H1 (cell line): ENCODE measurements at regions not wholly inside any gene's neighbourhood (a gene's known extent, or its start where the extent isn't known, plus 50 kb on each side); places are given as distances from the start of the nearest gene placed in this dataset.

Experiments
- CTCF ChIA-PET: fragments of 300-600 bp; sonication (Branson Sonifier 250); formaldehyde crosslinking; loops from one replicate; lab custom pipeline; 2021; ENCODE audit not compliant: partially characterized antibody; lab: Charles Lee
- POLR2A ChIA-PET: fragments of 300-600 bp; sonication (Branson Sonifier 250); formaldehyde crosslinking; loops from one replicate; lab custom pipeline; 2021; ENCODE audit warnings: inconsistent platforms; ENCODE audit not compliant: partially characterized antibody; lab: Charles Lee
- DNase-seq, 2 experiments: peaks; one replicate each; pipeline versions ENCODE4 v3.0.0 to v3.0.0-alpha.2; 2010 to 2022; ENCODE audit warnings: low spot score in 2 of 2, low read depth in 1 of 2, mixed read lengths in 1 of 2
- FAIRE-seq: peaks from 2 replicates; lab custom pipeline; 2011; peaks lifted over from hg19 to GRCh38; lab: Jason Lieb, UNC
- H2AFZ ChIP-seq: 2 replicates; pipeline ENCODE4 v1.8.1; 2012; ENCODE audit warnings: low read length, inconsistent platforms
- H2AK5ac ChIP-seq: 2 replicates; pipeline ENCODE4 v1.6.1; 2013; ENCODE audit warnings: low read depth, low read length
- H2BK120ac ChIP-seq: replicated peaks from 2 replicates; pipeline ENCODE3; 2013; ENCODE audit warnings: low read depth, low read length, inconsistent platforms
- H2BK12ac ChIP-seq: 2 replicates; pipeline ENCODE4 v1.6.1; 2013; ENCODE audit warnings: low read depth, low read length
- H2BK15ac ChIP-seq: 2 replicates; pipeline ENCODE4 v1.6.1; 2013; ENCODE audit warnings: low read length
- H2BK20ac ChIP-seq: 2 replicates; pipeline ENCODE4 v1.6.1; 2013; ENCODE audit warnings: low read length
- H2BK5ac ChIP-seq: 2 replicates; pipeline ENCODE4 v1.6.1; 2013; ENCODE audit warnings: low read depth, low read length
- H3K14ac ChIP-seq: 2 replicates; pipeline ENCODE4 v1.6.1; 2013; ENCODE audit warnings: inconsistent platforms; ENCODE audit not compliant: insufficient read length
- H3K18ac ChIP-seq: 2 replicates; pipeline ENCODE4 v1.6.1; 2013; ENCODE audit warnings: low read length; ENCODE audit errors: extremely low read depth
- H3K23ac ChIP-seq: 2 replicates; pipeline ENCODE4 v1.6.1; 2013; ENCODE audit warnings: inconsistent platforms; ENCODE audit not compliant: insufficient read length
- H3K23me2 ChIP-seq: 2 replicates; pipeline ENCODE4 v1.6.1; 2013; ENCODE audit warnings: low read depth, low read length
- H3K27ac ChIP-seq: 2 replicates; pipeline ENCODE4 v1.6.1; 2011; ENCODE audit warnings: low read depth, low read length, inconsistent platforms
- H3K27me3 ChIP-seq, 4 experiments: replicated peaks in 1 of 4; 1 replicate in 1 of 4; 2 replicates in 3 of 4; pipeline versions ENCODE4 v1.6.1 to v1.8.1; 2011 to 2013; ENCODE audit warnings: low read length in 3 of 4, mild to moderate bottlenecking in 3 of 4, inconsistent platforms in 2 of 4, mixed read lengths in 2 of 4, moderate library complexity in 1 of 4; ENCODE audit not compliant: control insufficient read depth in 3 of 4, insufficient read depth in 3 of 4; ENCODE audit errors: extremely low read depth in 1 of 4
- H3K36me3 ChIP-seq, 4 experiments: 2 replicates each; pipeline versions ENCODE4 v1.6.1 to v1.8.1; 2011 to 2013; ENCODE audit warnings: mild to moderate bottlenecking in 4 of 4, low read length in 3 of 4, moderate library complexity in 2 of 4, control low read depth in 1 of 4, inconsistent platforms in 1 of 4; ENCODE audit not compliant: insufficient read depth in 4 of 4, control insufficient read depth in 2 of 4
- H3K4ac ChIP-seq: replicated peaks from 2 replicates; pipeline ENCODE3; 2013; ENCODE audit warnings: low read length, low read depth, mixed read lengths, inconsistent platforms; ENCODE audit not compliant: insufficient read length
- H3K4me1 ChIP-seq, 4 experiments: replicated peaks in 1 of 4; 1 replicate in 1 of 4; 2 replicates in 3 of 4; pipeline versions ENCODE4 v1.6.1 to v1.8.1; 2011 to 2013; ENCODE audit warnings: low read length in 3 of 4, inconsistent platforms in 2 of 4, mixed read lengths in 1 of 4; ENCODE audit not compliant: insufficient read depth in 4 of 4, control insufficient read depth in 3 of 4
- H3K4me2 ChIP-seq, 2 experiments: 2 replicates each; pipeline versions ENCODE4 v1.6.1 to v1.8.1; 2011 to 2013; ENCODE audit warnings: low read depth in 2 of 2, low read length in 2 of 2, control low read depth in 1 of 2, inconsistent platforms in 1 of 2, mild to moderate bottlenecking in 1 of 2; ENCODE audit not compliant: insufficient read depth in 1 of 2
- H3K4me3 ChIP-seq, 4 experiments: fragments of 200-600, 300-600 bp in 1 of 4; sonication (generic), shearing (Covaris generic), sonication (Bioruptor Twin) in 1 of 4; 2 replicates each; pipeline versions ENCODE4 v1.5.1 to v1.8.1; 2011 to 2016; ENCODE audit warnings: low read length in 4 of 4, low read depth in 3 of 4, control low read depth in 2 of 4, inconsistent platforms in 2 of 4, mild to moderate bottlenecking in 2 of 4, mixed read lengths in 1 of 4, moderate library complexity in 1 of 4; ENCODE audit not compliant: insufficient read depth in 2 of 4; ENCODE audit errors: extremely low read depth in 1 of 4
- H3K56ac ChIP-seq: replicated peaks from 2 replicates; pipeline ENCODE3; 2013; ENCODE audit warnings: low read depth, mild to moderate bottlenecking, mixed read lengths, low read length, inconsistent platforms; ENCODE audit not compliant: insufficient read length
- H3K79me1 ChIP-seq: 2 replicates; pipeline ENCODE4 v1.6.1; 2013; ENCODE audit warnings: low read depth, low read length, control low read depth
- H3K79me2 ChIP-seq, 2 experiments: 2 replicates each; pipeline versions ENCODE4 v1.6.1 to v1.8.1; 2012 to 2013; ENCODE audit warnings: low read length in 2 of 2, mild to moderate bottlenecking in 2 of 2, inconsistent platforms in 1 of 2; ENCODE audit not compliant: insufficient read depth in 2 of 2, control insufficient read depth in 1 of 2
- H3K9ac ChIP-seq, 4 experiments: replicated peaks in 1 of 4; 1 replicate in 1 of 4; 2 replicates in 3 of 4; pipeline versions ENCODE4 v1.6.1 to v1.8.1; 2011 to 2013; ENCODE audit warnings: low read depth in 3 of 4, low read length in 3 of 4, control low read depth in 2 of 4, mild to moderate bottlenecking in 2 of 4, moderate library complexity in 2 of 4, inconsistent platforms in 1 of 4; ENCODE audit errors: extremely low read depth in 1 of 4
- H3K9me3 ChIP-seq, 2 experiments: 2 replicates each; pipeline versions ENCODE4 v1.6.1 to v1.8.1; 2012 to 2013; ENCODE audit warnings: mild to moderate bottlenecking in 2 of 2, moderate library complexity in 2 of 2, control low read depth in 1 of 2, inconsistent platforms in 1 of 2, low read depth in 1 of 2, low read length in 1 of 2, mixed read lengths in 1 of 2; ENCODE audit not compliant: insufficient read depth in 2 of 2
- H4K20me1 ChIP-seq, 2 experiments: replicated peaks in 1 of 2; 2 replicates each; pipeline versions ENCODE3 to v1.8.1; 2011 to 2013; ENCODE audit warnings: inconsistent platforms in 2 of 2, low read length in 2 of 2, mild to moderate bottlenecking in 1 of 2; ENCODE audit not compliant: insufficient read depth in 2 of 2, control insufficient read depth in 1 of 2
- H4K5ac ChIP-seq: 2 replicates; pipeline ENCODE4 v1.6.1; 2013; ENCODE audit warnings: low read length, low read depth, mixed read lengths, inconsistent platforms; ENCODE audit not compliant: insufficient read length
- H4K8ac ChIP-seq: 2 replicates; pipeline ENCODE4 v1.8.0; 2013; ENCODE audit warnings: mild to moderate bottlenecking, moderate library complexity, low read length, inconsistent platforms; ENCODE audit not compliant: insufficient read depth; ENCODE audit errors: extremely low read depth
- H4K91ac ChIP-seq: replicated peaks from 2 replicates; pipeline ENCODE3; 2013; ENCODE audit warnings: low read length, mixed read lengths, inconsistent platforms; ENCODE audit not compliant: insufficient read length
- CREB1 ChIP-seq: IDR thresholded peaks from 2 replicates; pipeline ENCODE4 v1.6.1; 2012; ENCODE audit warnings: inconsistent platforms
- EZH2 ChIP-seq: fragments of 200-600 bp; sonication (generic); IDR thresholded peaks from 2 replicates; pipeline ENCODE4 v1.7.1; 2012; ENCODE audit warnings: low read depth, mild to moderate bottlenecking, moderate library complexity, low read length, inconsistent platforms; ENCODE audit not compliant: severe bottlenecking
- KDM1A ChIP-seq: fragments of 200-600, 300-600 bp; sonication (generic); IDR thresholded peaks from 2 replicates; pipeline ENCODE4 v1.7.1; 2016; ENCODE audit warnings: mild to moderate bottlenecking, low read length, borderline replicate concordance
- ZNF274 ChIP-seq: IDR thresholded peaks from 2 replicates; pipeline ENCODE4 v1.7.0; 2012; ENCODE audit warnings: low read length, borderline replicate concordance; ENCODE audit errors: extremely low read depth
- WGBS, 2 experiments: shearing (Covaris generic) in 1 of 2; methylation state at CpG; one replicate each; pipeline versions ENCODE4 v1.1.6 to v1.1.7; 2013 to 2015; ENCODE audit warnings: low lambda C conversion rate in 2 of 2, mixed read lengths in 2 of 2, inconsistent platforms in 1 of 2, low coverage in 1 of 2, missing lambda C conversion rate in 1 of 2; ENCODE audit not compliant: insufficient replicate concordance in 2 of 2, insufficient coverage in 1 of 2, insufficient read length in 1 of 2; ENCODE audit errors: extremely low coverage in 1 of 2, missing lambda C conversion rate in 1 of 2; 5-methylcytosine and 5-hydroxymethylcytosine counted together

DNA sequence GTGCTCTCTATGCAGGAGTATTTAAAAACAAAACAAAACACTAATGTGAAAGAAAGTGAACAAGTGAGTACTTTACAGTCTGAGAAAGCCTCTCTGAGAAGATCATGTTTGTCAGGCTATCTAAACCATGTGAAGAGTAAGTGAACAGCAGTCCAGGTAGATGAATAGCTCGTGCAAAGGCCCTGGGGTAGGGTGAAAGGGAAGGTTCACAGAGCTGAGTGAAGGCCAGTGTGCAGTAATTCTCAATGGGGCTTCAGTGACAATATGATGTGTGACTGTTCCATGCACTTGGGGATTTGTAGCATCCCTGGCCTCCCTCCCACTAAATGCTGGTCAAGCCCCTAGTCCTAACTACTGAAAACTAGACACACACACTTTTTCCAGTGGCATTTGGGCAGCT, 488.9 kb upstream of the JARID2 start:
- Histone ChIP-seq H2AFZ (no peak overlapping the region), H3K18ac (no peak overlapping the region), H3K79me2 (no peaks in the 10 kb centered on the region), H2BK20ac (no peak overlapping the region), H3K9ac (no peak overlapping the region), H3K4ac (no peak overlapping the region), H3K23me2 (no peaks in the 10 kb centered on the region), H2BK15ac (no peak overlapping the region), H3K14ac (no peak overlapping the region), H3K27me3 (no peaks in the 10 kb centered on the region), H2BK5ac (no peak overlapping the region), H2BK12ac (no peak overlapping the region), H3K79me1 (no peaks in the 10 kb centered on the region; the same call in 1 of the 2 replicates), H3K27ac (no peak overlapping the region), H3K23ac (no peak overlapping the region), H2BK120ac (no peak overlapping the region), H3K9me3 (no peaks in the 10 kb centered on the region), H3K56ac (no peak overlapping the region), H4K5ac (no peak overlapping the region), H4K20me1 (no peaks in the 10 kb centered on the region), H2AK5ac (no peak overlapping the region), H3K4me2 (no peak overlapping the region), H3K36me3 (no peaks in the 10 kb centered on the region), H3K4me1 (peaks cover 0 to 2% (median 1%) of the 10 kb centered on the region in 4 experiments; a peak in 2 of 7 replicates), H4K8ac (no peak overlapping the region), H4K91ac (no peak overlapping the region), H3K4me3 (no peak overlapping the region)
- FAIRE-seq (no peak), DNase-seq (no peak)
- ChIA-PET POLR2A (interaction anchor here (1.6 kb wide), 1 partner anchor 27 kb away, joined by 6 read pairs; no protein-coding TSS in a partner anchor), CTCF (no interaction called here)
- WGBS, 2 experiments: 71% methylated on average over 1 of the region's 1 CpG; no CpG with 5 or more reads in 1 of the 2 experiments
- peak; percentile 76; the same call in 1 of the 2 replicates for TF ChIP-seq KDM1A
- TF ChIP-seq CREB1: no peak
- no peak for TF ChIP-seq ZNF274
- no peak for TF ChIP-seq EZH2
